ENCODE measurements at regions not wholly inside any gene's neighbourhood (a gene's known extent, or its start where the extent isn't known, plus 50 kb on each side); places are given as distances from the start of the nearest gene placed in this dataset.

- ATAC-seq: no peak
Observed at GRCh38 chr1:90127288-90127953, 132.5 kb downstream of the ZNF326 start.

DNA sequence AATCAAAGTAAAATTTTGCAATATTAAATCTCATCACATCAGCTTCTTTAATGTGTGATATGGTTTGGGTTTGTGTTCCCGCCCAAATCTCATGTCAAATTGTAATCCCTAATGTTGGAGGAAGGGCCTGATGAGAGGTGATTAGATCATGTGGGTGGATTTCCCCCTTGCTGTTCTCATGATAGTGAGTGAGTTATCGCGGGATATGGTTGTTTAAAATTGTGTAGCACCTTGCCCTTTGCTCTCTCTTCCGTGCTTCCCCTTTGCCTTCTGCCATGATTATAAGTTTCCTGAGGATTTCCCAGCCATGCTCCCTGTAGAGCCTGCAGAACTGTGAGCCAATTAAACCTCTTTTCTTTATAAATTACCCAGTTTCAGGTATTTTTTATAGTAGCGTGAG, 131.9 kb downstream of the ZNF326 start:
- Mint-ChIP-seq H3K27me3 (ENCODE audit: low read depth) (peaks cover 18% of the 10 kb centered on the region), H3K4me1 (ENCODE audit: low read depth) (no peaks in the 10 kb centered on the region), H3K9me3 (no peaks in the 10 kb centered on the region), H3K36me3 (ENCODE audit: insufficient read depth) (no peaks in the 10 kb centered on the region), H3K4me3 (no peak overlapping the region)
- no peak for ATAC-seq
- no peak for DNase-seq

More at GRCh38 chr1:90127288-90127953, 132.5 kb downstream of the ZNF326 start:
- Mint-ChIP-seq H3K36me3 (ENCODE audit: insufficient read depth) (no peaks in the 10 kb centered on the region), H3K4me3 (no peak overlapping the region), H3K9me3 (no peaks in the 10 kb centered on the region), H3K4me1 (ENCODE audit: low read depth) (no peaks in the 10 kb centered on the region), H3K27me3 (ENCODE audit: low read depth) (peaks cover 20% of the 10 kb centered on the region)
- no peak for DNase-seq

DNA sequence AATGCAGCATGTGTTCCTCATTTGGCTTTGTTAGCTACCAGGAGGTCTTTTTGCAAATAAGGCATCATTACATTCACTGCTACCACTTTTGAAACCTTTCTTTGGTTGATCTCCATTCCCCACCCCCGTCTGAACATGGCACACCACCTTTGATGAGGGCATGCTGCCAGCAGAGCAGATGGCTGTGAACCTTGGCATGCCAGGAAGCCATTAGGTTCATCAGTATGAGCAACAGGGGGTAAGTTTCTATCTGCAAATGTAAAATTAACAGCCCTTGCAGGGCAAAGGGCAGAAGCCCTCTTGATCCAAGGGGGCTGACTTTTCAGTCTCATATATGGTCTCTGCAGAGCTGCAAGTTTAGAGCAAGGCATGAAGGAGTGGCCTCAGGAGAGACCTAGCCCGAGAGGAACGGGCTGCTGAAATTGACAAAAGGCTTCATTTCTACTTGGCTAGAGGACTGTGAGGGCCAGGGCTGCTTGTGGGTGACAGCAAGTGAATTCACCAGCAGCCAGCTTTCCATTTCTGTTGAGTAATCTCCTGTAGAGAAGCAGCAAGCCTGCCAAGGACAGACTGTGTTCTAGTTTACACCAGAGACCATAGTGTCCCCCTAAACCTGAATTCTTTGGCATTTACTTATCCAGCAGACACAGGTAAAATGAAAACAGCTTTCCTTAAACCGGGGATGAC, 127.9 kb downstream of the ZNF326 start:
- Mint-ChIP-seq H3K36me3 (ENCODE audit: insufficient read depth) (no peaks in the 10 kb centered on the region), H3K4me3 (no peak overlapping the region), H3K4me1 (ENCODE audit: low read depth) (no peaks in the 10 kb centered on the region), H3K27me3 (ENCODE audit: low read depth) (peaks cover 16% of the 10 kb centered on the region), H3K9me3 (peaks cover 6% of the 10 kb centered on the region)
- ATAC-seq (no peak), DNase-seq (no peak)

DNA sequence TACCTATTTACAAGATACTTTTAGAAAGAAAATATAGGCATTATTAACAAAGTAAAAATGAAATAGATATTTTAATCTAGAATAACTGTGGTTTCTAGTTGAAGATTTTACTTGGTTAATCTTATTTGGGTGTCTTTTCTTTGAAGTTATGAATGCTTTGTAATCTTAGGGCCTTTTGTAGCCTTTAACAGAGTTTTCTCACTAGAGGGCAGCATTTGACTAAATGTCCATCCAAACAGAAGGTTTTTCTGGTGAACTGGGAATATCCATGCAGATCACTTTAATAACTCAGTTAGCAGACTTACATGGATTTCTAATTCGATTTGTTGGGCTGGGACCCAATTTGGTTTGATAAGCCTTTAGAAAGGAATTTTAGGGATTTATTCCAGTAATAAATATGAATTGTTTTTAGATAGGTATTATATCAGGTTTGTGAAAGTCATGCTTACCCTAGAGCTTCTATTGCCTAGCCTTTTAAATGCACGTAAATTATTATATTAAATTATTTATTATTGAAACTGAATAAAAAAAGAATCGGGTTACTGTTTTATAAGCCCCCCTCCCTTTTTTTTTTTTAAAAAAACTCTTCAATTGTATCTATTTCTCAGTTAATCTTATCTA, 119.7 kb downstream of the ZNF326 start:
- Mint-ChIP-seq H3K4me3 (no peak overlapping the region), H3K9me3 (peaks cover 3% of the 10 kb centered on the region), H3K27me3 (ENCODE audit: low read depth) (peaks cover 31% of the 10 kb centered on the region), H3K4me1 (ENCODE audit: low read depth) (no peaks in the 10 kb centered on the region), H3K36me3 (ENCODE audit: insufficient read depth) (no peaks in the 10 kb centered on the region)
- ATAC-seq: no peak
- DNase-seq: no peak

DNA sequence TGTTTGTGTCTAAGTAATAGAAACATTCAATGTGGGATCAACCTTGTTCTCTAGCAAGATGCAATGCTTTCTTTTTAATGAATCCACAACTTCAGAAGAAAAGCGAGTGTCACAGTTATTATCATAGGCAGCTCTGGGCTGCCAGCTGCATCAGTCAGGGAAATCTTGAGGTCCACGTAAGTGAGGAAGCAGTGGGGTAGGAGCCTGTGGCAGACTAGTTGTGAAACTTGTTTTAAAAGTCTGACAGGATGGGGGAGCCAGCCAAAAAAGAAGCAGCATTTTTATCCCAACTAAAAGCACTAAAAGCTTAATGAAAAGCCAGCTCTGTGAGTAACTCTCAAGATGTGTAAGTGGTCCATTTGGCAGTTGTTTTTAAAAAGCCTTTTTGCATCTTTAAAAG, 113.1 kb downstream of the ZNF326 start:
- DNase-seq: no peak
- H3K27me3 Mint-ChIP-seq (ENCODE audit: low read depth): peaks cover 16% of the 10 kb centered on the region
- H3K9me3 Mint-ChIP-seq: no peaks in the 10 kb centered on the region
- no peaks in the 10 kb centered on the region for H3K36me3 Mint-ChIP-seq (ENCODE audit: insufficient read depth)
- no peak overlapping the region for H3K4me3 Mint-ChIP-seq
- ATAC-seq: no peak
- no peaks in the 10 kb centered on the region for H3K4me1 Mint-ChIP-seq (ENCODE audit: low read depth)

GRCh38 chr1:90106311-90106710, 111.4 kb downstream of the ZNF326 start:
- Mint-ChIP-seq H3K27me3 (ENCODE audit: low read depth) (peaks cover 12% of the 10 kb centered on the region), H3K36me3 (ENCODE audit: insufficient read depth) (no peaks in the 10 kb centered on the region), H3K4me1 (ENCODE audit: low read depth) (no peaks in the 10 kb centered on the region), H3K4me3 (no peak overlapping the region), H3K9me3 (no peaks in the 10 kb centered on the region)
- DNase-seq (no peak), ATAC-seq (no peak)

- no peak overlapping the region for H3K4me3 Mint-ChIP-seq
Observed at GRCh38 chr1:90104941-90105538, 110.1 kb downstream of the ZNF326 start.

GRCh38 chr1:90100566-90100965, 105.7 kb downstream of the ZNF326 start:
- H3K4me3 Mint-ChIP-seq: no peak overlapping the region
- no peaks in the 10 kb centered on the region for H3K9me3 Mint-ChIP-seq
- ATAC-seq (no peak), DNase-seq (no peak)
- H3K27me3 Mint-ChIP-seq (ENCODE audit: low read depth): no peaks in the 10 kb centered on the region
- H3K4me1 Mint-ChIP-seq (ENCODE audit: low read depth): no peaks in the 10 kb centered on the region
- no peaks in the 10 kb centered on the region for H3K36me3 Mint-ChIP-seq (ENCODE audit: insufficient read depth)

More at GRCh38 chr1:90104941-90105538, 110.1 kb downstream of the ZNF326 start:
- Mint-ChIP-seq H3K36me3 (ENCODE audit: insufficient read depth) (no peaks in the 10 kb centered on the region), H3K4me1 (ENCODE audit: low read depth) (no peaks in the 10 kb centered on the region), H3K27me3 (ENCODE audit: low read depth) (peaks cover 8% of the 10 kb centered on the region), H3K9me3 (no peaks in the 10 kb centered on the region)
- ATAC-seq (no peak), DNase-seq (no peak)

- no peak for DNase-seq
- peaks cover 20% of the 10 kb centered on the region for H3K27me3 Mint-ChIP-seq (ENCODE audit: low read depth)
- no peaks in the 10 kb centered on the region for H3K9me3 Mint-ChIP-seq
- H3K36me3 Mint-ChIP-seq (ENCODE audit: insufficient read depth): no peaks in the 10 kb centered on the region
- H3K4me1 Mint-ChIP-seq (ENCODE audit: low read depth): no peaks in the 10 kb centered on the region
- ATAC-seq: no peak
- H3K4me3 Mint-ChIP-seq: no peak overlapping the region
Observed at GRCh38 chr1:90092441-90092840, 97.5 kb downstream of the ZNF326 start.

Measured in activated T-cell treated with anti-CD3 and anti-CD28 coated beads, Interleukin-2, amount 50 U/mL, for 4 hours (primary cell).